ENCODE measurements at regions not wholly inside any gene's neighbourhood (a gene's known extent, or its start where the extent isn't known, plus 50 kb on each side); places are given as distances from the start of the nearest gene placed in this dataset.

DNA sequence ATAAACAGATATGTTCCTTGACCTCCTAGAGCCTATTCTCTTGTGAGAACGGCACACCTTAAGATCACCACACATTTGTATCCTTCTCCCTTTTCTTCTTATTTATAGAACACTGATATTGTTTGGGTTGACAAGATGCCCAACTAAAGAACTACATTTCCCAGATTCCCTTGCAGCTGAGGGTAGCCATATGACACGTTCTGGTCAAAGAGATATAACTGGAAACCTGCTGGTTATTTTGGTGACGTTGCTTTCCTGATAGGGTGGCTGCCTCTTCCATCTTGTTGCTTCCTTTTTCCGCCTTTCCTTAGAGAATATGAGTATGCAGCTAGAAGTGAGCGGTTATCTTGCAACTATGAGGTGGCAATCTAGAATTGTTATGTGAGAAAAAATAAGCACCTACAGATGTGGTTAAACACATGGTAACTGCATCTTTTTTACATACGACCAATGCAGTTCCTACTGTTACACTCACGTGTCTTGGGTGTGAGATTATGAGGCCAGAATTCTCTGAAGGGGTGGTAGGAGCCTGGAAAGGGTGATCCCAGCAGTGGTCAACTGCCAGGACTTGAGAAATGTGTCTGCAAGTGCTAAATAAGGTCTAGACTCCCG, 72.9 kb downstream of the SEC61B start:
- ATAC-seq (peak; percentile 81), DNase-seq (ENCODE audit: extremely low read depth in 1 of 4, low spot score in 3 of 4) (peak in 2 of 4 experiments; percentile 43 to 46), FAIRE-seq (peak; percentile 56)
- Histone ChIP-seq H3K36me3 (ENCODE audit: control insufficient read depth, insufficient read depth, low read length) (no peaks in the 10 kb centered on the region), H2AFZ (ENCODE audit: low read depth, low read length) (peak overlapping the region; percentile 89), H3K79me2 (ENCODE audit: control insufficient read depth, insufficient read depth, low read length) (no peaks in the 10 kb centered on the region), H3K9ac (ENCODE audit: insufficient read depth in 1 of 2, low read depth in 2 of 2, low read length in 2 of 2) (no peak overlapping the region), H3K4me2 (ENCODE audit: insufficient read depth, low read length) (peak overlapping the region; percentile 30), H3K27me3 (ENCODE audit: control insufficient read depth in 2 of 2, insufficient read depth in 2 of 2, low read length in 2 of 2) (peaks cover 7 to 11% of the 10 kb centered on the region in 2 experiments; a peak in 3 of 5 replicates), H3K4me1 (replicated peaks in 1 of 2; ENCODE audit: control insufficient read depth in 2 of 2, insufficient read depth in 2 of 2, low read length in 2 of 2) (peaks cover 0 to 5% of the 10 kb centered on the region in 2 experiments; a peak in 2 of 5 replicates), H3K27ac (ENCODE audit: extremely low read depth, low read depth, low read length) (no peak overlapping the region), H4K20me1 (replicated peaks; ENCODE audit: control insufficient read depth, insufficient read depth, low read length) (no peaks in the 10 kb centered on the region), H3K9me3 (replicated peaks; ENCODE audit: control insufficient read depth, insufficient read depth, low read depth, low read length) (no peaks in the 10 kb centered on the region), H3K9me1 (ENCODE audit: control insufficient read depth, insufficient read depth, low read length) (no peaks in the 10 kb centered on the region), H3K4me3 (no peak overlapping the region)
- in situ Hi-C loops (cut with MboI) (no loop called here), intact Hi-C loops (cut with micrococcal nuclease) (loop anchor here (10.0 kb wide), 1 partner anchor 110 kb away; no protein-coding TSS in a partner anchor)
- 11% methylated on average over 7 of the region's 8 CpGs for WGBS (ENCODE audit: insufficient coverage, low coverage, missing lambda C conversion rate)
- BruUV-seq (replicated peaks): no TSS peak
- CTCF ChIA-PET (ENCODE audit: low intra/inter-chr PET ratio): no interaction called here
- POLR2A ChIA-PET: no interaction called here
- TF ChIP-seq CREB1 (IDR thresholded peaks at IDR 0.05): peak; percentile 59; the same call in 1 of the 2 replicates
- peak; percentile 49; the same call in 1 of the 2 replicates for TF ChIP-seq CREB1 (CRISPR knock-in tag; IDR thresholded peaks at IDR 0.05)
- TF ChIP-seq, protein P1, sequence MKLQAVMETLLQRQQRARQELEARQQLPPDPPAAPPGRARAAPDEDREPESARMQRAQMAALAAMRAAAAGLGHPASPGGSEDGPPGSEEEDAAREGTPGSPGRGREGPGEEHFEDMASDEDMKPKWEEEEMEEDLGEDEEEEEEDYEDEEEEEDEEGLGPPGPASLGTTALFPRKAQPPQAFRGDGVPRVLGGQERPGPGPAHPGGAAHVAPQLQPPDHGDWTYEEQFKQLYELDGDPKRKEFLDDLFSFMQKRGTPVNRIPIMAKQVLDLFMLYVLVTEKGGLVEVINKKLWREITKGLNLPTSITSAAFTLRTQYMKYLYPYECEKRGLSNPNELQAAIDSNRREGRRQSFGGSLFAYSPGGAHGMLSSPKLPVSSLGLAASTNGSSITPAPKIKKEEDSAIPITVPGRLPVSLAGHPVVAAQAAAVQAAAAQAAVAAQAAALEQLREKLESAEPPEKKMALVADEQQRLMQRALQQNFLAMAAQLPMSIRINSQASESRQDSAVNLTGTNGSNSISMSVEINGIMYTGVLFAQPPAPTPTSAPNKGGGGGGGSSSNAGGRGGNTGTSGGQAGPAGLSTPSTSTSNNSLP (IDR thresholded peaks at IDR 0.05; ENCODE audit: borderline replicate concordance, low read depth, low read length): no peak
- TF ChIP-seq, protein P2, sequence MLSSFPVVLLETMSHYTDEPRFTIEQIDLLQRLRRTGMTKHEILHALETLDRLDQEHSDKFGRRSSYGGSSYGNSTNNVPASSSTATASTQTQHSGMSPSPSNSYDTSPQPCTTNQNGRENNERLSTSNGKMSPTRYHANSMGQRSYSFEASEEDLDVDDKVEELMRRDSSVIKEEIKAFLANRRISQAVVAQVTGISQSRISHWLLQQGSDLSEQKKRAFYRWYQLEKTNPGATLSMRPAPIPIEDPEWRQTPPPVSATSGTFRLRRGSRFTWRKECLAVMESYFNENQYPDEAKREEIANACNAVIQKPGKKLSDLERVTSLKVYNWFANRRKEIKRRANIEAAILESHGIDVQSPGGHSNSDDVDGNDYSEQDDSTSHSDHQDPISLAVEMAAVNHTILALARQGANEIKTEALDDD (IDR thresholded peaks at IDR 0.05): peak; percentile 46; the same call in 1 of the 2 replicates
- TF ChIP-seq, protein P3, sequence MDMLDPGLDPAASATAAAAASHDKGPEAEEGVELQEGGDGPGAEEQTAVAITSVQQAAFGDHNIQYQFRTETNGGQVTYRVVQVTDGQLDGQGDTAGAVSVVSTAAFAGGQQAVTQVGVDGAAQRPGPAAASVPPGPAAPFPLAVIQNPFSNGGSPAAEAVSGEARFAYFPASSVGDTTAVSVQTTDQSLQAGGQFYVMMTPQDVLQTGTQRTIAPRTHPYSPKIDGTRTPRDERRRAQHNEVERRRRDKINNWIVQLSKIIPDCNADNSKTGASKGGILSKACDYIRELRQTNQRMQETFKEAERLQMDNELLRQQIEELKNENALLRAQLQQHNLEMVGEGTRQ (CRISPR knock-in tag; IDR thresholded peaks at IDR 0.05): peak; percentile 61
- TF ChIP-seq RAD51 (IDR thresholded peaks at IDR 0.05; ENCODE audit: borderline replicate concordance, low read depth): peak; percentile 45; the same call in 1 of the 2 replicates
- TF ChIP-seq L3MBTL2 (IDR thresholded peaks at IDR 0.05): peak; percentile 62
- TF ChIP-seq NR2C1 (IDR thresholded peaks at IDR 0.05): peak; percentile 44; the same call in 1 of the 2 replicates
- TF ChIP-seq NR2C1 (tag; IDR thresholded peaks at IDR 0.05): peak; percentile 71
- TF ChIP-seq, protein P4, sequence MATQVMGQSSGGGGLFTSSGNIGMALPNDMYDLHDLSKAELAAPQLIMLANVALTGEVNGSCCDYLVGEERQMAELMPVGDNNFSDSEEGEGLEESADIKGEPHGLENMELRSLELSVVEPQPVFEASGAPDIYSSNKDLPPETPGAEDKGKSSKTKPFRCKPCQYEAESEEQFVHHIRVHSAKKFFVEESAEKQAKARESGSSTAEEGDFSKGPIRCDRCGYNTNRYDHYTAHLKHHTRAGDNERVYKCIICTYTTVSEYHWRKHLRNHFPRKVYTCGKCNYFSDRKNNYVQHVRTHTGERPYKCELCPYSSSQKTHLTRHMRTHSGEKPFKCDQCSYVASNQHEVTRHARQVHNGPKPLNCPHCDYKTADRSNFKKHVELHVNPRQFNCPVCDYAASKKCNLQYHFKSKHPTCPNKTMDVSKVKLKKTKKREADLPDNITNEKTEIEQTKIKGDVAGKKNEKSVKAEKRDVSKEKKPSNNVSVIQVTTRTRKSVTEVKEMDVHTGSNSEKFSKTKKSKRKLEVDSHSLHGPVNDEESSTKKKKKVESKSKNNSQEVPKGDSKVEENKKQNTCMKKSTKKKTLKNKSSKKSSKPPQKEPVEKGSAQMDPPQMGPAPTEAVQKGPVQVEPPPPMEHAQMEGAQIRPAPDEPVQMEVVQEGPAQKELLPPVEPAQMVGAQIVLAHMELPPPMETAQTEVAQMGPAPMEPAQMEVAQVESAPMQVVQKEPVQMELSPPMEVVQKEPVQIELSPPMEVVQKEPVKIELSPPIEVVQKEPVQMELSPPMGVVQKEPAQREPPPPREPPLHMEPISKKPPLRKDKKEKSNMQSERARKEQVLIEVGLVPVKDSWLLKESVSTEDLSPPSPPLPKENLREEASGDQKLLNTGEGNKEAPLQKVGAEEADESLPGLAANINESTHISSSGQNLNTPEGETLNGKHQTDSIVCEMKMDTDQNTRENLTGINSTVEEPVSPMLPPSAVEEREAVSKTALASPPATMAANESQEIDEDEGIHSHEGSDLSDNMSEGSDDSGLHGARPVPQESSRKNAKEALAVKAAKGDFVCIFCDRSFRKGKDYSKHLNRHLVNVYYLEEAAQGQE (IDR thresholded peaks at IDR 0.05; ENCODE audit: borderline replicate concordance): no peak
- TF ChIP-seq, protein P4 (CRISPR knock-in tag; IDR thresholded peaks at IDR 0.05; ENCODE audit: low read depth): no peak
